OCI-LY7 (cell line): ENCODE measurements at regions not wholly inside any gene's neighbourhood (a gene's known extent, or its start where the extent isn't known, plus 50 kb on each side); places are given as distances from the start of the nearest gene placed in this dataset.

ENCODE experiments used
- BruUV-seq: library from RNA; stranded (reverse); fragments of 400-500 nt; replicated peaks from 2 replicates; lab custom pipeline; 2021; lab: Mats Ljungman, UMichigan
- CTCF ChIA-PET: fragments of 300-600 bp; sonication (Branson Sonifier 250); formaldehyde crosslinking; loops from one replicate; lab custom pipeline; 2022; ENCODE audit warnings: antibody characterized with exemption; ENCODE audit not compliant: unreplicated experiment; lab: Charles Lee
- POLR2A ChIA-PET: fragments of 300-600 bp; sonication (Branson Sonifier 250); formaldehyde crosslinking; loops from one replicate; lab custom pipeline; 2022; ENCODE audit warnings: antibody characterized with exemption; lab: Charles Lee
- DNase-seq: peaks from one replicate; pipeline ENCODE4 v3.0.0-alpha.2; 2015; ENCODE audit warnings: low spot score
- H2AFZ ChIP-seq: fragments of 200-600 bp; sonication (generic), shearing (Covaris generic); 2 replicates; pipeline ENCODE4 v1.6.1; 2014; ENCODE audit warnings: mild to moderate bottlenecking, antibody characterized with exemption, low read length, moderate library complexity
- H3K27ac ChIP-seq: fragments of 200-600 bp; sonication (generic); 2 replicates; pipeline ENCODE4 v1.5.1; 2014; ENCODE audit warnings: mixed run types, low read depth, mild to moderate bottlenecking, moderate library complexity, low read length, inconsistent platforms; ENCODE audit not compliant: poor library complexity, severe bottlenecking
- H3K36me3 ChIP-seq: fragments of 200-600 bp; sonication (generic); 2 replicates; pipeline ENCODE4 v1.6.1; 2014; ENCODE audit warnings: mild to moderate bottlenecking, antibody characterized with exemption, low read length, moderate library complexity, mixed read lengths; ENCODE audit not compliant: insufficient read depth
- H3K4me1 ChIP-seq: fragments of 200-600 bp; sonication (generic); 2 replicates; pipeline ENCODE4 v1.5.1; 2014; ENCODE audit warnings: mild to moderate bottlenecking, low read length; ENCODE audit not compliant: insufficient read depth, poor library complexity, severe bottlenecking
- H3K4me2 ChIP-seq: fragments of 200-600 bp; sonication (generic); 2 replicates; pipeline ENCODE4 v1.6.1; 2014; ENCODE audit warnings: mild to moderate bottlenecking, low read length
- H3K4me3 ChIP-seq: fragments of 200-600 bp; sonication (generic); 2 replicates; pipeline ENCODE4 v1.5.1; 2014; ENCODE audit warnings: mild to moderate bottlenecking, low read depth, low read length; ENCODE audit not compliant: poor library complexity, severe bottlenecking
- H3K79me2 ChIP-seq: fragments of 200-600 bp; sonication (generic); 2 replicates; pipeline ENCODE4 v1.6.1; 2016; ENCODE audit warnings: low read depth, mild to moderate bottlenecking, low read length, moderate library complexity, mixed read lengths; ENCODE audit not compliant: insufficient read depth
- H3K9me2 ChIP-seq: fragments of 200-600 bp; sonication (generic); 2 replicates; pipeline ENCODE4 v1.6.1; 2016; ENCODE audit warnings: mild to moderate bottlenecking, low read length, mixed read lengths; ENCODE audit not compliant: insufficient read depth
- H3K9me3 ChIP-seq: fragments of 200-600 bp; sonication (generic); 2 replicates; pipeline ENCODE4 v1.6.1; 2014; ENCODE audit warnings: mild to moderate bottlenecking, mixed run types, low read length, mixed read lengths
- H4K20me1 ChIP-seq: fragments of 200-600 bp; sonication (generic); 2 replicates; pipeline ENCODE4 v1.6.1; 2014; ENCODE audit warnings: mild to moderate bottlenecking, antibody characterized with exemption, low read length, moderate library complexity, mixed read lengths; ENCODE audit not compliant: insufficient read depth
- CTCF ChIP-seq: fragments of 200-600 bp; sonication (generic); conservative IDR thresholded peaks from 2 replicates; pipeline ENCODE4 v1.5.1; 2014; ENCODE audit warnings: mild to moderate bottlenecking, antibody characterized with exemption, low read length, moderate library complexity, mixed read lengths
- EZH2phosphoT487 ChIP-seq: fragments of 200-600 bp; sonication (generic); IDR thresholded peaks from 2 replicates; pipeline ENCODE4 v1.6.1; 2018; ENCODE audit warnings: low read depth, borderline replicate concordance, mild to moderate bottlenecking, mixed run types, antibody characterized with exemption, low read length, moderate library complexity, mixed read lengths
- intact Hi-C: fragments of 100-400 bp; cut with micrococcal nuclease; formaldehyde crosslinking; loops from one replicate; pipeline ENCODE4 v1.10.0; 2022; ENCODE audit not compliant: unreplicated experiment

- H3K27ac ChIP-seq, result no peak overlapping the region
- H3K4me1 ChIP-seq, result no peaks in the 10 kb centered on the region
- no peak for DNase-seq
- H3K9me3 ChIP-seq, result no peaks in the 10 kb centered on the region
- H3K79me2 ChIP-seq, result no peaks in the 10 kb centered on the region
- no peak overlapping the region for H3K4me2 ChIP-seq
- no peak overlapping the region for H3K4me3 ChIP-seq
- no peaks in the 10 kb centered on the region for H4K20me1 ChIP-seq
- H3K36me3 ChIP-seq, result no peaks in the 10 kb centered on the region
- CTCF ChIA-PET, result no interaction called here
- no TSS peak for BruUV-seq
- H2AFZ ChIP-seq, result no peak overlapping the region
- no peaks in the 10 kb centered on the region for H3K9me2 ChIP-seq
- intact Hi-C loops, result no loop called here
- no peak for TF ChIP-seq EZH2phosphoT487
- no peak for TF ChIP-seq CTCF
- POLR2A ChIA-PET, result no interaction called here
These were observed 486.0 kb downstream of the FLRT2 start for GRCh38 chr14:86015941-86016340.

- no peaks in the 10 kb centered on the region for H3K79me2 ChIP-seq
- BruUV-seq, result no TSS peak
- intact Hi-C loops, result no loop called here
These were observed 485.6 kb downstream of the FLRT2 start for GRCh38 chr14:86015511-86015910.

GRCh38 chr14:86013641-86014040 lies 483.7 kb downstream of the FLRT2 start:
- Histone ChIP-seq H3K79me2 (no peaks in the 10 kb centered on the region), H4K20me1 (no peaks in the 10 kb centered on the region), H3K4me1 (no peaks in the 10 kb centered on the region), H3K9me3 (no peaks in the 10 kb centered on the region), H3K4me2 (no peak overlapping the region), H3K27ac (no peak overlapping the region), H3K9me2 (no peaks in the 10 kb centered on the region), H2AFZ (no peak overlapping the region), H3K4me3 (no peak overlapping the region), H3K36me3 (no peaks in the 10 kb centered on the region)
- no TSS peak for BruUV-seq
- intact Hi-C loops, result no loop called here
- ChIA-PET CTCF (no interaction called here), POLR2A (no interaction called here)
- no peak for TF ChIP-seq EZH2phosphoT487
- no peak for TF ChIP-seq CTCF
- no peak for DNase-seq

More at GRCh38 chr14:86015511-86015910, 485.6 kb downstream of the FLRT2 start:
- ChIA-PET POLR2A (no interaction called here), CTCF (no interaction called here)
- no peaks in the 10 kb centered on the region for H3K9me2 ChIP-seq
- H2AFZ ChIP-seq, result no peak overlapping the region
- H3K4me3 ChIP-seq, result no peak overlapping the region
- no peaks in the 10 kb centered on the region for H3K4me1 ChIP-seq
- H3K36me3 ChIP-seq, result no peaks in the 10 kb centered on the region
- no peaks in the 10 kb centered on the region for H3K9me3 ChIP-seq
- no peak for TF ChIP-seq EZH2phosphoT487
- no peak for TF ChIP-seq CTCF
- no peaks in the 10 kb centered on the region for H4K20me1 ChIP-seq
- DNase-seq, result no peak
- H3K27ac ChIP-seq, result no peak overlapping the region
- no peak overlapping the region for H3K4me2 ChIP-seq
